ENCODE measurements at regions not wholly inside any gene's neighbourhood (a gene's known extent, or its start where the extent isn't known, plus 50 kb on each side); places are given as distances from the start of the nearest gene placed in this dataset.
"Not testable (repeated sequence)": the region's sequence is repeated elsewhere in the genome, so short reads cannot be mapped to it uniquely, and the experiment has no call there.

DNA sequence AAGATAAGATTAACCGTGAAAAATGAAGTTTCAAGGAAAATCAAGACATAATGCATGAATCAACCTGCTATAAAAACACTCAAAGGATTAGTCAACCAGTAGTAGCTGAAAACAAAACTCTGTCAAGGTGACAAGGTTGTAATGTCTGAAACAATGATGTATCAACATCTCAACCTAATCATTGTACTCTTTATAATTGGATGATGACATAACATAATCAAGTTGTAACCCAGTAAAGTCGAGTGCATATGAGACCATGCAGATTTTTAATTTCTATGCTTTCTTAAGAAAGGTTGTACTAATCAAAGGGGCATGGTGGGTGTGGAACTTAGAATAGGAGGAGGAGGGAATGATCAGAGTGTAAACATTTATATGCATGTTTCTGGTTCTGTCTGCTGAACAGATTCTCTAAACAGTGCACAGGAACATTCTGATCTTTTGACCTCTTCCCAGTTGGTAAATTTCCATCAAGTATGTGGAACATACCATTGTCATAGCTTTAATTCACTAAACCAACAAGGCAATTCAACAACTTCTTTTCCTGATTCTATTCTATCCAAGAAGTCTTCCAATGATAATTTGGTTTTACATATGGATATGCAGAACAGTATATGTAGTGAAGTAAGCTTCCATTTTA lies 253.7 kb downstream of the TTC6 start:
- no peak for DNase-seq

DNA sequence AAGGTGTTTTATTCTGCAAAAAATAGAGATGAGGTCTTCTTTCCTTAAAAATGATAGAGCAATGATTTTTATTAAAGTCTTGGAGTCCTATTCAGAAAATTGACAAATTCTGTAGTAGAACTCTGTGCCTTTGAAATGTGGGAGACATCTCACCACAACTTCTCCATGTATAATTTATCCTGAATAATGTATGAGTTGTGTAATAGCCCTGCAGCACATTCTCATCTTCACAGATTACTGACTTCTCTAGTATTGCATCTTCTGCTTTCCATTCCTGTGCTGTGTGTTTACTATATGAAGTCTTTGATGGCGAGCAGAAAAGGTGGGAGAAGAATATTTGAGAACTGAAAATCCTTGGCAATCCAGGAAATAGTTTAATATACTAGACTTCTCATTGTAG lies 255.6 kb downstream of the TTC6 start:
- no peak for DNase-seq

DNA sequence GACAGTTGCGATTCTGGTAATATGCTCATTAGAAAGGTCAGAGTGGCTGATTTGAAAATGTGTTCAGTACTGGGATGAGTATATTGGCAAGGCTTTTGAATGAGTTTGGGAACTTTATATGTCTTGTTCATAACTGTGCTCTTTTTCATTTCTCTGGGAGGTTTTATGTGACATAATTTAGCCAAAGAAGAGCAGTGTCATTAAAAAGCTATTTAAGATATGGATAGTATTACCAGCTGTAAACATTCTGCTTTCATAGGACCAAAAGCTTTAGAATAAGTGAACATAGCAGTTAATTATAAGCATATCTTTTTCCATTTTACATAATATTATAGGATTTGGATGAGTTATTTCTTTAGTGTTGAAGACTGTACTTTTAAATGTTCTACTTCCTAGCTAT lies 260.4 kb downstream of the TTC6 start:
- no peak for DNase-seq

DNA sequence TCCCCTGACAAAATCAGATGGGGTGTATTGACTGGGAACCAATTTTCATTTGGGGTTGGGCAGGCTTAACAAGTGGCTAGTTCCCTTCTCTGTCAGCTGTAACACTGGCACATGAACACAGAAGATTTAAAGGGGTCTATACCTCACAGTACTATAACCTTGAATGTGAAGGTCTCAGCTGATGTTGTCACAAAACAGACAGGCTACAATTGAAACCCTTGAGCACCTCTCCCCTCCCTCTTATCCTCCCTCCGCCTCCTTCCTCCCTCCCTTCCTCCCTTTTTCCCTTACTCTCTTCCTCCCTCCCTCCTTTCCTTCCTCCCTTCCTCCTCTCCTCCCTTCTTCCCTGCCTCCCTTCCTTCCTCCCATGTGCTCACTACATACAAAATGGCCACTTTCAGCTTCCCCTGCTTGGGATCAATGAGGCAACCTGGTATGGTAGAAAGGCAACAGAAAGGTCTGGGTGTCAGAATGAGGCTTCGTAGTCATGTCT lies 262.4 kb downstream of the TTC6 start:
- no peak for DNase-seq

DNA sequence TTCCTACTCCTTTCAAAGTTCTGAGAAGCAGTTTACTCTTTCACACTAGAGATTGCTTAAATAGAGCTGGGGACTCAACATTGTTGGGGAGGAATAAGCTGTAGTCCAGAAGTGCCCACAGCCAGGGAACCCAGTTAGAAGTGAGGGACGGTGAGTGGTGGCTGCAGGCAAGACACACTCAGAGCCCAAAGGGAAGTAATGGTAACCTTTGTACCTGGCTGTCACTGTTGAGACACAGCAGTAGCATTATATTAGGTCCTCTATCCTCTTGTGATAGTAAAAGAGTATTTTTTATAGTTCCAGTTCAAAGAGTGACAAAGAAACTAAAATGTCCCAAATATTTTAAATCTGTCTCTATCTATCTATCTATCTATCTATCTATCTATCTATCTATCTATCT lies 263.3 kb downstream of the TTC6 start:
- no peak for DNase-seq

DNA sequence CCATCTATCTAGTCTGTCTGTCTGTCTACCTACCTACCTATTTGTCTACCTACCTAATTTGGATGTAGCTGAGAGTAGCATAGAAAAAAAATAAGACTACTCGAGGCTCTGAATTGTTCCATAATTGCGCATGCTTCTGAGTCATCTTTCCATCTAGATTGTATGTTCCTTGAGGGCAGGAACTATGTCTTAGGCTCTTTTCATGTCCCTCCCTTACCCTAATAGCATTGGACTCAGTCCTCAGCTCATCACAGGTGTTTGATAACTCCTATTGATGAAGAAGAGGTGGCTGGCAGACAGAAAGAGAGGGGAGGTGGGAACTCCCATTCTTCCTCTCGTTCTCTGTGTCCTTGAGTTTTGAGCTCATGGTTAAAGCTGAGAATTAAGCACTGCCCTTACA lies 263.7 kb downstream of the TTC6 start:
- no peak for DNase-seq

DNA sequence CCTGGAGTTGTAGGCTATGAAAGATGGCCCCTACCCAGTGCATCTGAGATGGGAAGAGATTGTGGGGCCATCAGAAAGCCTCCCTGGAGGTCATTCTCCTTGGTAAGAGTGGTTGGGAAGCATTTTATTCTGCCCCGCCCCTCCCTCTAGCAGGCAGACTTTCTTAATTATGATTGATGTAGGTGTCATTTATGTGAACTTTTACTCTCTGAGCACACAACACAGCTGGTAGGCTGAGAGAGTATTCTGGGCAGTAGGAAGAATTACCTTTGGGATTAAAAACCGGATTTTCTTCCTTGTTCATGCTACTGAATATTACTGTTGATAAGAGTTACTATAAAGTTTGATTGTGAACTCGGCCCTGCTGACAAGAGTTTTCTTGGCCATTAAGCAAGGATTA lies 266.8 kb downstream of the TTC6 start:
- no peak for DNase-seq

DNA sequence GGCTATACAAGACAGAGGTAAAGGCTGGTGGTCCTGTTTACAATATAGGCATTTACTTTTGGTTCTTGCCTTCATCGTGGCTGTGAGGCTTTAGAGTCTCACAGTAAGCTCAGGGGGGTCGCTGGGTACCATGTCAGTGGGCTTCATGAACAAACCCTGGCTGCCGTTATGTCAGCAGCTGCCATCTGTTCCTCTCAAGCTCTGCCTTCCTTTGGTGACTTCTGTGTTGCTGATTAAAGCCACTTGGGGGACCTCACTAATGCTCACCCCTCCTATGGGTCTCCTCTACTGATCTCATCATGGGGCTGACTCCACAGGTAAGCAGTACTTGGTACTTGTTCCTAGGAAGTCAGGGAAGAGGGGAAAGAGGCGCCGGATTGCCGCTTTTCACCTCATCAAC lies 268.7 kb downstream of the TTC6 start:
- no peak for DNase-seq

DNA sequence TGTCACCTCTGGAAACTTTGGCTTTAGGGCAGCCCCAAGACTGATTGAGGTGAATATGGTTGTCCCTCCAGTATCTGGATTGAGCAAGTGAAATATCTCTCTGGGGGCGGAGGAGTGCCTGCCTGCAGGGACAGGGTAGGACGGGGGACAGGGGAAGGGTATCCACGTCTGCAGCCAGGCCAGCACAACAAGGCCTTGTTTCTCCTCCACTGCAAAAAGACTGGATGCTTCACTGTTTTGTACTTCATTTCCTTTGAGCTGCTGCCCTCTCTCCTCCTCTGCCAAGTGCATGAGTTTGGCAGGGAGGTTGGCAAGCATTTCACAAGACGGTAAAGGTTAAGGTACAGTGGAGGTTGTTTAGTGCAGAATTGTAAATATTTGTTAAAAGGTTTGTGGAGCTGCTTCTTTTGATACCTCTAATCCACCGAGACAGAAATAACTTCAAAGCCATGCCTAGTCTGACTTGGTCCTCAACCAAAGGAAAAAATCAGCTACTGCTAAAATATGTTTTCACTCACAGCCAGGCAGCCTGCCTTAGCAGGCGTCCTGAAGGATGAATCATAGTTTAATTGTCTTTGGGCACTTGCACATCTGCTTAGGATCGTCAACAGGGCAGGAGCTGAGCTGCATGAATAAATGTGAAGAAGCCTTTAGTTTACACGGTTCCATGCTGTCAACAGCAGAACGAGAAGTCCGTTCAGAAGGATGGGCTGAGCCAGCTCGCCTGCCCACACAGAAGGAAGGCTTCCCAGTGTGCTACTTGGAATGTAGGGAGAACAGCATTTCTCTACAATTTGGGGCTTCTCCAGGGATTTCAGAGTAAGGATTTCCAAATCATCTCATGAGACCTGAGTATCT lies 269.7 kb downstream of the TTC6 start:
- DNase-seq = peak in 1 of 2 experiments; percentile 3

DNA sequence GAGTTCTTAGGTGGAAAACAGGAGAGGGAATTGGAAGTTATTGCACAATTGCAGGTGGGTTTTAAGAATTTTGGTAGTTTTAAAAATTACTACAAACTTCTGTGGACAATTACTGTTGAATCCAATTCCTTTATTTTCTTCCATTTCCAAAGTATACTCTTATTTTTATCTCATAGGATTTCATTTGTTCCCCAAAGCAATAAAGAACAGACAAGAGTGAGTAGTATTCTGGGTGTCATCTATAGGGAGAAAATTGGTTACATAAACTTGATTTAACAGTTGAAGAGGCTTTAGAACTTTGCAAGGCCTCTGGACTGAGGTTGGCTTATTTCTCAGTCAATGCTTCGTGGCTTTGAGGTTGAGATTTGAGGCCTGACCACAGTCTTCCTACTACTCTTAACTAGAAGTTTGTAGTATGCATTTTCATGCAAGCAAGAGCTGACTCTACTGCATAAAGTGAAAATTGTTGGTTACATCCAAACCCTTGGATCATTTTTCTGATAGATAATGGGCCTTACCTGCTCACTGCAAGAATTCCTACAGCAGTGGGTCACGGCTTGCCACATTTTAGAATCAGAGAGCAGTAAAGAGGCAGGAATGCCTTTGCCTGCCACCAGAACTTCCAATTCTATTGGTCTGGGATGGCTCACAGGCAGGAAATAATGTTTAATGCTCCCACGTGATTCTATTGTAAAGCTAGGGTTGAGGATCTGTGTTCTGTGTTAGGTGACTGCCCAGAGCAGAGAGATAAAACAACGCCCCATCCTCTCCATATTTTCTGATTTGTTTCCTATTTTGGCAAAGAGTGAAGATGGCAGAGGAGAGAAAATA lies 270.5 kb downstream of the TTC6 start:
- DNase-seq = no peak

DNA sequence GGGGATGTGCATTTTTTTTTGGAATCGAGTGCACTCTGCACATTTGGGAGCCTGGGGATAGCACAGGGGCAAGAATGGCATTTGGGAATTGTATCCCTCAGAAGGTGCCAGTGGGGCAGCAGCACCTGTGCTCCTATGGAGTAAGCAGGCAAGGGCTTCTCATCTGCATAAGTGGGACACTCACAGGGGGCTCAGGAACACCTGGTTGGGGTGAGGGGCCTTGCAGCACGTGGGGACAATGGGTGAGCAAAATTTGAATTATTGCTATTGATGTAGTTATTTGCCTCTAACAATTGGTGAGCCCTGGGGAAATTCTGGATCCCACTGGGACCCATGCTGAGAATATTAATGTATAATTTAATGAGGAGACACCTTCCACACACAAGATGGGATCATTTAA lies 274.2 kb downstream of the TTC6 start:
- DNase-seq = no peak

DNA sequence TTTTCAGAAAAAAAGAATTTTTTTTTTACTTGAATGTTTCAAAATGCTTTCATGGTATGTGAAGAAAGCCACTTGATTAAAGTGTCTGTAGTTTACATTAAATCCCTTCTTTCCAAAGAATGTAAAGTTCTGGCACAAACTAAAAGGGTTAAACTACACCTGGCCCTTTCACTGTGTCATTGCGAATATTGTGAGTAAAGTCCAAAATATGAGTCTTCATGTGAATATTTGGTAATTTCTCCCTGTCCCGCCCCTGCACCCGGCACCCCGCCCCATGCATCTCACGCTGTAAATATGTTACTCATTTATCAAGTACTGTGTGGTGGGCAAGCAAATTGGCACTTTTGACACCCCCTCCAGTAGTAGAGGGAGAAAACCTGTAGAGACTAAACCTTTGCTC lies 274.7 kb downstream of the TTC6 start:
- no peak for DNase-seq

DNA sequence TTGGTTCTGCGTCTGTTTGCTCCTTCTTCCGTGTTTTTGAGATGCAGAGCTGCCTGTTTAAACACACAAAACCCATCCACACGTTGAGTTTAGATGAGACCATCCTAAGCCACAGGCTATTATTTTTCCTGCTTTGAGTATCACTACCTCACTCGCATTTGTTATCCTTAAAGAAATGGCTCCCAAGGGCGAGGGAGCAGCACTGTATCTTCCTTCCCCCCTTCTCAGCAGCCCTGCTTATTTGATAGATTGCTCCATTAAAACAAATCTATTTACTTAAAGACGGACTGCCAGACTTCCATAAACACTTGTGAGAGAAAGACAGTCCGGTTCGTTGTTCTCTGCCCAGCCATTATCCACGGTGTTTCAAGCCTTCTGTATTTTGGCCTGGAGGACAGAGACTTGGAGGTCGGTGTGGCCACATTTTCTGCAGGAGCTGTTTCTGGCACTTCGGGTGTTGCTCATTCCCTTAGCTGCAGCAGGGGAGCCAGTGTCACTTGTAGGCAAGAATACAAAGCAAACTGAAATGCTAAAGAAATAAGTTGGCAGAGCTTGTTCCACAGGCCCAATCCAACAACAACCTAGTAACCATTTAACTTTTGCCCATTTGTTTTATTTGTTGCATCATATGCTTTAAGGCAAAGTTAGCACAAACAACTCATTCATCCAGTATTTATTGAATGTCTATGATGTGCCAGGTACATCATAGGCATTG lies 275.4 kb downstream of the TTC6 start:
- no peak for DNase-seq

DNA sequence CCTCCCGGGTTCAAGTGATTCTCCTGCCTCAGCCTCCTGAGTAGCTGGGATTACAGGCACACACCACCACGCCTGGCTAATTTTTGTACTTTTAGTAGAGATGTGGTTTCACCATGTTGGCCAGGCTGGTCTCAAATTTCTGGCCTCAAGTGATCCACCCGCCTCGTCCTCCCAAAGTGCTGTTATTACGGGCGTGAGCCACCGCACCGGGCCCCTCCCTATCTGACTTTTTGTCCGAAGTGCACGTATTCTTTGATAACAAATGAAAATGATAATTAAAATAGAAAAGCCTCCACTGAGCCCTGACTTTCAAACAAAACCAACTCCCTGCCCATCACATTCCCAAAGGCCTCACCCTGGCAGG lies 278.6 kb downstream of the TTC6 start:
- DNase-seq = not testable (repeated sequence)

DNA sequence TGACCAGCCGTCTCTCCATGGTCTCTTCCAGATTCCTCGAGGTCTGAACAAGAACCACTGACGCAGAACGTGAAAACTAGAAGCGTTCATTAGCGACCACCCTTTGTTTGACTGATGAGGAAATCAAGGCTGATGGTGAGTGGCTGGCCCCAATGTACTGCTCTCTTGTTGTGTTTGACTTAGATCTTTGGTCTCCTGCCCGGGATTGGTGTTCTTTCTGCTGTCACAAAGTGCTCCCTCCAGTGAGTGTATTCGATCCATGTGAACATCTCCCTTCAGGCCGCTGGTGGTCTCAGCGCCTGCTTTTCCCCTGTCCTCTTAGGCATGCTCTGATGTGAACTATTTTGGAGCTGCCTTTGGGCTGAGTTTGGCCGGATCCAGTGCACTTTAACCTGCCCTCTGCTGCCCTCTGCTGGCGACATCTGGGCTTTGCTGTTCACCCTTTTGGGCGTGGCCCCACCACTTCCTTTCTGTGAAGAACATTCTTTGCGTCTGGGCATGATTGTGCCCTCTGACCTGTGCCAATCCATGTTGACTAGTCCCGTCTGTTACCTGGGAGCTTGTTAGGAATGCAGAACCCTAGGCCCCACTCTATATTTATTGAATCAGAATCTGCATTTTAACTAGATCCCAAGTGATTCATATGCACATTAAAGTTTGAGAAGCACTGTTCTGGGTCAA lies 279.1 kb downstream of the TTC6 start:
- DNase-seq = peak; percentile 66 to 74

DNA sequence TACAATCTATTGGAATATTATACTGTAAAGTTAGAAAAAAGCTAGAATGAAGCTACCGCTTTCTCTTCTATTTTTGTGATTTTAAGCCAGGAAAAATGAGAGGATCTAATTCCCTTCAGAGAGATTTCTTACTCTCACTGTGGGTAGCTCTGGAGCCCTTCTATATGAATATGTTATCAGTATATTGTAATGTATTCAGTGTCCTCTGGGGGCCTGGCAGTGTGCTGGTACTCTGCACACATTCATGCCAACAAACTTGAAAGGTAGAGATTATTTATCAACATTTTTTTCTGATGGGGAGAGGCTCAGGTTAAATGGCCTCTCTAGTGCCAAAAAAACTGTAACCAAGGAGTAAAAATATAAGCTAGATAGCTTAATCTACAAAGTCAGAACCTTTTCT lies 292.8 kb downstream of the TTC6 start:
- DNase-seq = no peak

DNA sequence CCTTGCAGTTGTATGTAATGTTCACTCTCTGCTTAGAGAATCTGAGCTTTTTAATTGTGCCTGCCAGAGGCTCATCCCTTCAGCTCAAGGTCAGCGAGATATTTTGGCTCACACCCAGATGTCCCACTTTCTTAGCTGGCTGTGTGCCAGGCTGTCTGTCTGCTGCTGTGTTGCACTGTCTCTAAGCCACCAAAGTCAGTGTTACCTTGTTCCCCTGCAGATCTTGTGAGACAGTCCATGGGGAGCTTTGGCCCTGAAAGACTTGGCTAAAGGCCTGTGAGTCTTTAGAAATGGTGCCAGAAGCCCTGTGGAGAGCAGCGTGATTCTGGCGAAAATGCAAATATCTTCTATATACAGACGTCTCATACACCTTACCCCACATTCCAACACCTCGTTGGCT lies 293.7 kb downstream of the TTC6 start:
- no peak for DNase-seq

DNA sequence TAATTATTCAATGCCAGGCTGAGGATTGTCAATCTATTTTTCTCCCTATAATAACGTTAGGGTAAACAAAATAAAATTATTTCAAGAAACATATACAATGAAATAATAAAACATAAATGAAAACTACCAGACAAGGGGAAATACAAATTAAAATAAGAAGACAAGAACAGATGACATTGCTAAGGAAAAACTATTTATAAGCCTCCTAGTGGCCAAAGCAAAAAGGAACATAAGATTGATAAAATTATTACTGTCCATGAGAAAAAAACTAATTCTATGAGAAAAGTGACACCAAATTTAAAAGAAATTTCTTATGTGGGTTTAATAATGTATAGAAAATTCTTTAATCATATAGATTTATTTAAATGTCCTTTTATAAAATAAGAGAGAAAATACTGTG lies 294.7 kb downstream of the TTC6 start:
- DNase-seq = no peak

DNA sequence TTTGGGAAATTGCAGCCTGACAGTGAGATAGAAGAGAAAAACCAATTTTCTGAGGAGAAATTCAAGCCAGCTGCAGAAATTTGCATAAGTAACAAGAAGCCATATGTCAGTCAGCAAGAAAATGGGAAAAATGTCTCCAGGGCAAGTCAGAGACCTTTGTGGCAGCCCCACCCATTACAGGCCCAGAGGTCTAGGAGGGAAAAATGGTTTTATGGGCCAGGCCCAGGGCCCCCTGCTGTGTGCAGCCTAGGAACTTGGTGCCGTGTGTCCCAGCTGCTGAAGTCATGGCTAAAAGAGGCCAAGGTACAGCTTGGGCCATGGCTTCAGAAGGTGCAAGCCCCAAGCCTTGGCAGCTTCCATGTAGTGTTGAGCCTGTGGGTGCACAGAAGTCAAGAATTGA lies 296.1 kb downstream of the TTC6 start:
- not testable (repeated sequence) for DNase-seq

DNA sequence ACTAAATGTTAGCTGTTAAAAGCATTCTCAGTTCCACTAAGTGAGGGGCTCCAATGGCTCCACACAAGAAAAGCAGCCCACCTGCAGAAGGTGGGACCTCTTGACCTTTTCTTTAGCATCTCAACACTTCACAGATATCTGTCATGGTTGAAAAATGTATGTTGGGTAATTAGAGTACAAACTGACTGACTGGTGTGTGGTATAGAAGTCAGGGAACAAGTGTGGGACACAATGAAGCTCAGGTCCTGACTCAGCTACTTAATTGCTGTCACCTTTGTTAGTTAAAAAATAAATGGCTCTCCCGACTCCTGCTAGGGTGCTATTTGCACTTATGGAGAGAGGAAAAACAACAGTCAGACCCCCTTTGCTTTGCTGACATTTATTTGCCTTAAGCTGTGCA lies 299.0 kb downstream of the TTC6 start:
- DNase-seq = no peak

DNA sequence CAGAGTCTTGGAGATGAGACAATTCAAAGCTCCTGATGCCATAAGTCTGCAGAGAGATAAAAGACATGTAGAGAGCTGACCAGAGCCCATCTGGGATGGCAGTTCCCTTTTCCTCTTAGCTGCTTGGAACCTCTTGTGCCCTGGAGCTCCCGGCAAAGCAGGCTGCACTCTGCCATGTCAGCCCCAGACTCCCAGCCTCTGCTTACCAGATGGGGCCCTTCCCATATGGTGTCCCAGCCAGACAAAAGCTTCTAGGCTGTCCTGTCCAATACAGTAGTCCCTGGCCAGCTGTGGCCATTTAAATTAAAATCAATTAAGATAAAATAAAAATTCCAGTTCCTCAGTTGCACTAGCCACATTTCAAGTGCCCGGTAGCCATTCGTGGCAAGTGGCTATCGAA lies 303.9 kb downstream of the TTC6 start:
- no peak for DNase-seq

DNA sequence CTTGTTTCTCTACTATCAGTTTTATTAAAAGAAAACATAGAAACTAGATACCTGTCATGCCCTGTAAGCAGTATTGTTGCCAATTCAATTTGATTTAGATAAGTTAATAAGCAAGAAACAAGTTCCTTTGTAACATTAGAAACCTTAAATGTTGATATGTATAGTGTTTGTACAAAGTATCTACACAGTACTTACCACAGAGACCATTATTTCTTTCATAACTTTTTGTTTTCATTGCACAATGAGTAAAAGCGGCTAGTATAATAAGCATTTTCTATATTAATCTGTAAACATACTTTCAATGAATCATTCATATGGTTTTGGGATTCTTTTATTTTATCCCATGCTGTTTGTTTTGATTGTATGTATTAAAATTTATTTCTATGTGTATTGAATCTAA lies 305.1 kb downstream of the TTC6 start:
- no peak for DNase-seq

Data from NCI-H187 (cell line).